H1 (cell line): ENCODE measurements at regions not wholly inside any gene's neighbourhood (a gene's known extent, or its start where the extent isn't known, plus 50 kb on each side); places are given as distances from the start of the nearest gene placed in this dataset.

Source experiments
- CTCF ChIA-PET: fragments of 300-600 bp; sonication (Branson Sonifier 250); formaldehyde crosslinking; loops from one replicate; lab custom pipeline; 2021; ENCODE audit not compliant: partially characterized antibody; lab: Charles Lee
- POLR2A ChIA-PET: fragments of 300-600 bp; sonication (Branson Sonifier 250); formaldehyde crosslinking; loops from one replicate; lab custom pipeline; 2021; ENCODE audit warnings: inconsistent platforms; ENCODE audit not compliant: partially characterized antibody; lab: Charles Lee
- DNase-seq, 2 experiments: peaks; one replicate each; pipeline versions ENCODE4 v3.0.0 to v3.0.0-alpha.2; 2010 to 2022; ENCODE audit warnings: low spot score in 2 of 2, low read depth in 1 of 2, mixed read lengths in 1 of 2
- FAIRE-seq: peaks from 2 replicates; lab custom pipeline; 2011; peaks lifted over from hg19 to GRCh38; lab: Jason Lieb, UNC
- H2AFZ ChIP-seq: 2 replicates; pipeline ENCODE4 v1.8.1; 2012; ENCODE audit warnings: low read length, inconsistent platforms
- H2AK5ac ChIP-seq: 2 replicates; pipeline ENCODE4 v1.6.1; 2013; ENCODE audit warnings: low read depth, low read length
- H2BK120ac ChIP-seq: replicated peaks from 2 replicates; pipeline ENCODE3; 2013; ENCODE audit warnings: low read depth, low read length, inconsistent platforms
- H2BK12ac ChIP-seq: 2 replicates; pipeline ENCODE4 v1.6.1; 2013; ENCODE audit warnings: low read depth, low read length
- H2BK15ac ChIP-seq: 2 replicates; pipeline ENCODE4 v1.6.1; 2013; ENCODE audit warnings: low read length
- H2BK20ac ChIP-seq: 2 replicates; pipeline ENCODE4 v1.6.1; 2013; ENCODE audit warnings: low read length
- H2BK5ac ChIP-seq: 2 replicates; pipeline ENCODE4 v1.6.1; 2013; ENCODE audit warnings: low read depth, low read length
- H3K14ac ChIP-seq: 2 replicates; pipeline ENCODE4 v1.6.1; 2013; ENCODE audit warnings: inconsistent platforms; ENCODE audit not compliant: insufficient read length
- H3K18ac ChIP-seq: 2 replicates; pipeline ENCODE4 v1.6.1; 2013; ENCODE audit warnings: low read length; ENCODE audit errors: extremely low read depth
- H3K23ac ChIP-seq: 2 replicates; pipeline ENCODE4 v1.6.1; 2013; ENCODE audit warnings: inconsistent platforms; ENCODE audit not compliant: insufficient read length
- H3K23me2 ChIP-seq: 2 replicates; pipeline ENCODE4 v1.6.1; 2013; ENCODE audit warnings: low read depth, low read length
- H3K27ac ChIP-seq: 2 replicates; pipeline ENCODE4 v1.6.1; 2011; ENCODE audit warnings: low read depth, low read length, inconsistent platforms
- H3K27me3 ChIP-seq, 4 experiments: replicated peaks in 1 of 4; 1 replicate in 1 of 4; 2 replicates in 3 of 4; pipeline versions ENCODE4 v1.6.1 to v1.8.1; 2011 to 2013; ENCODE audit warnings: low read length in 3 of 4, mild to moderate bottlenecking in 3 of 4, inconsistent platforms in 2 of 4, mixed read lengths in 2 of 4, moderate library complexity in 1 of 4; ENCODE audit not compliant: control insufficient read depth in 3 of 4, insufficient read depth in 3 of 4; ENCODE audit errors: extremely low read depth in 1 of 4
- H3K36me3 ChIP-seq, 4 experiments: 2 replicates each; pipeline versions ENCODE4 v1.6.1 to v1.8.1; 2011 to 2013; ENCODE audit warnings: mild to moderate bottlenecking in 4 of 4, low read length in 3 of 4, moderate library complexity in 2 of 4, control low read depth in 1 of 4, inconsistent platforms in 1 of 4; ENCODE audit not compliant: insufficient read depth in 4 of 4, control insufficient read depth in 2 of 4
- H3K4ac ChIP-seq: replicated peaks from 2 replicates; pipeline ENCODE3; 2013; ENCODE audit warnings: low read length, low read depth, mixed read lengths, inconsistent platforms; ENCODE audit not compliant: insufficient read length
- H3K4me1 ChIP-seq, 4 experiments: replicated peaks in 1 of 4; 1 replicate in 1 of 4; 2 replicates in 3 of 4; pipeline versions ENCODE4 v1.6.1 to v1.8.1; 2011 to 2013; ENCODE audit warnings: low read length in 3 of 4, inconsistent platforms in 2 of 4, mixed read lengths in 1 of 4; ENCODE audit not compliant: insufficient read depth in 4 of 4, control insufficient read depth in 3 of 4
- H3K4me2 ChIP-seq, 2 experiments: 2 replicates each; pipeline versions ENCODE4 v1.6.1 to v1.8.1; 2011 to 2013; ENCODE audit warnings: low read depth in 2 of 2, low read length in 2 of 2, control low read depth in 1 of 2, inconsistent platforms in 1 of 2, mild to moderate bottlenecking in 1 of 2; ENCODE audit not compliant: insufficient read depth in 1 of 2
- H3K4me3 ChIP-seq, 4 experiments: fragments of 200-600, 300-600 bp in 1 of 4; sonication (generic), shearing (Covaris generic), sonication (Bioruptor Twin) in 1 of 4; 2 replicates each; pipeline versions ENCODE4 v1.5.1 to v1.8.1; 2011 to 2016; ENCODE audit warnings: low read length in 4 of 4, low read depth in 3 of 4, control low read depth in 2 of 4, inconsistent platforms in 2 of 4, mild to moderate bottlenecking in 2 of 4, mixed read lengths in 1 of 4, moderate library complexity in 1 of 4; ENCODE audit not compliant: insufficient read depth in 2 of 4; ENCODE audit errors: extremely low read depth in 1 of 4
- H3K56ac ChIP-seq: replicated peaks from 2 replicates; pipeline ENCODE3; 2013; ENCODE audit warnings: low read depth, mild to moderate bottlenecking, mixed read lengths, low read length, inconsistent platforms; ENCODE audit not compliant: insufficient read length
- H3K79me1 ChIP-seq: 2 replicates; pipeline ENCODE4 v1.6.1; 2013; ENCODE audit warnings: low read depth, low read length, control low read depth
- H3K79me2 ChIP-seq, 2 experiments: 2 replicates each; pipeline versions ENCODE4 v1.6.1 to v1.8.1; 2012 to 2013; ENCODE audit warnings: low read length in 2 of 2, mild to moderate bottlenecking in 2 of 2, inconsistent platforms in 1 of 2; ENCODE audit not compliant: insufficient read depth in 2 of 2, control insufficient read depth in 1 of 2
- H3K9ac ChIP-seq, 4 experiments: replicated peaks in 1 of 4; 1 replicate in 1 of 4; 2 replicates in 3 of 4; pipeline versions ENCODE4 v1.6.1 to v1.8.1; 2011 to 2013; ENCODE audit warnings: low read depth in 3 of 4, low read length in 3 of 4, control low read depth in 2 of 4, mild to moderate bottlenecking in 2 of 4, moderate library complexity in 2 of 4, inconsistent platforms in 1 of 4; ENCODE audit errors: extremely low read depth in 1 of 4
- H3K9me3 ChIP-seq, 2 experiments: 2 replicates each; pipeline versions ENCODE4 v1.6.1 to v1.8.1; 2012 to 2013; ENCODE audit warnings: mild to moderate bottlenecking in 2 of 2, moderate library complexity in 2 of 2, control low read depth in 1 of 2, inconsistent platforms in 1 of 2, low read depth in 1 of 2, low read length in 1 of 2, mixed read lengths in 1 of 2; ENCODE audit not compliant: insufficient read depth in 2 of 2
- H4K20me1 ChIP-seq, 2 experiments: replicated peaks in 1 of 2; 2 replicates each; pipeline versions ENCODE3 to v1.8.1; 2011 to 2013; ENCODE audit warnings: inconsistent platforms in 2 of 2, low read length in 2 of 2, mild to moderate bottlenecking in 1 of 2; ENCODE audit not compliant: insufficient read depth in 2 of 2, control insufficient read depth in 1 of 2
- H4K5ac ChIP-seq: 2 replicates; pipeline ENCODE4 v1.6.1; 2013; ENCODE audit warnings: low read length, low read depth, mixed read lengths, inconsistent platforms; ENCODE audit not compliant: insufficient read length
- H4K8ac ChIP-seq: 2 replicates; pipeline ENCODE4 v1.8.0; 2013; ENCODE audit warnings: mild to moderate bottlenecking, moderate library complexity, low read length, inconsistent platforms; ENCODE audit not compliant: insufficient read depth; ENCODE audit errors: extremely low read depth
- H4K91ac ChIP-seq: replicated peaks from 2 replicates; pipeline ENCODE3; 2013; ENCODE audit warnings: low read length, mixed read lengths, inconsistent platforms; ENCODE audit not compliant: insufficient read length
- WGBS, 2 experiments: shearing (Covaris generic) in 1 of 2; methylation state at CpG; one replicate each; pipeline versions ENCODE4 v1.1.6 to v1.1.7; 2013 to 2015; ENCODE audit warnings: low lambda C conversion rate in 2 of 2, mixed read lengths in 2 of 2, inconsistent platforms in 1 of 2, low coverage in 1 of 2, missing lambda C conversion rate in 1 of 2; ENCODE audit not compliant: insufficient replicate concordance in 2 of 2, insufficient coverage in 1 of 2, insufficient read length in 1 of 2; ENCODE audit errors: extremely low coverage in 1 of 2, missing lambda C conversion rate in 1 of 2; 5-methylcytosine and 5-hydroxymethylcytosine counted together

DNA sequence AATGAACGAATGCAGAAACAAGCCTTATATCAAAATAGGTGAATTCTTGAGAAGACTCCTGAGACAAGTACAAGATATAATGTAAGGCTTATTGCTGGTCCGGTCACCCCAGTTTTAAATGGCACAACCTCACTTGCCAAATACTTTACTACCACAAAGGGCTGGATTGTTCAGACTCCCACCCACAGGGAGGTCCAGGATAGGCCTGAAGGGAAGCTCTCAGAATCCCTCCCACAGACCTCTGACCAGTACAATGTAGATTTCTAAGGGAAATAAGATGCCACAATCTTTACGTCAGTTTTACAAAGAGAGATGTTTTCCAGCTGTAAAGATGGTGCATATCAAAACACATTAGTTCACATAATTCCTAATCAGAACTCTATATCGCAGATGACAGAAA is 577.7 kb upstream of the ADAMTS9 start:
- no peak overlapping the region for H4K8ac ChIP-seq
- no peaks in the 10 kb centered on the region for H3K23me2 ChIP-seq
- peaks cover 0 to 3% (median 0%) of the 10 kb centered on the region in 4 experiments; a peak in 1 of 7 replicates for H3K4me1 ChIP-seq
- H3K9me3 ChIP-seq, result no peaks in the 10 kb centered on the region; a peak in 1 of 4 replicates
- H3K9ac ChIP-seq, result no peak overlapping the region
- no peak overlapping the region for H3K4ac ChIP-seq
- H4K5ac ChIP-seq, result no peak overlapping the region
- no peak overlapping the region for H2AK5ac ChIP-seq
- H2BK15ac ChIP-seq, result no peak overlapping the region
- H2BK5ac ChIP-seq, result no peak overlapping the region
- ChIA-PET POLR2A (interaction anchor here (0.7 kb wide), 1 partner anchor 86 kb away, joined by 4 read pairs; no protein-coding TSS in a partner anchor), CTCF (interaction anchor here (2.0 kb wide), 1 partner anchor 12 kb away, joined by 4 read pairs; no protein-coding TSS in a partner anchor)
- H3K4me2 ChIP-seq, result peak overlapping the region in 1 of 2 experiments; percentile 43; a peak in 1 of 4 replicates
- no peak overlapping the region for H3K27ac ChIP-seq
- no peak overlapping the region for H2BK20ac ChIP-seq
- H3K14ac ChIP-seq, result no peak overlapping the region
- no peak overlapping the region for H3K18ac ChIP-seq
- no peak overlapping the region for H4K91ac ChIP-seq
- no peak overlapping the region for H3K4me3 ChIP-seq
- H3K27me3 ChIP-seq, result peaks cover 0 to 1% (median 0%) of the 10 kb centered on the region in 4 experiments; a peak in 1 of 7 replicates
- H2BK120ac ChIP-seq, result no peak overlapping the region
- WGBS, 2 experiments, result 84% methylated on average over 4 of the region's 4 CpGs; no CpG with 5 or more reads in 1 of the 2 experiments
- H3K79me2 ChIP-seq, result no peaks in the 10 kb centered on the region
- H2BK12ac ChIP-seq, result no peak overlapping the region
- no peak for DNase-seq
- no peaks in the 10 kb centered on the region for H4K20me1 ChIP-seq
- H3K36me3 ChIP-seq, result no peaks in the 10 kb centered on the region
- no peak overlapping the region for H3K23ac ChIP-seq
- peak; percentile 66 for FAIRE-seq
- H2AFZ ChIP-seq, result no peak overlapping the region
- H3K79me1 ChIP-seq, result no peaks in the 10 kb centered on the region
- no peak overlapping the region for H3K56ac ChIP-seq
